ENCODE measurements at regions not wholly inside any gene's neighbourhood (a gene's known extent, or its start where the extent isn't known, plus 50 kb on each side); places are given as distances from the start of the nearest gene placed in this dataset.

- no peak overlapping the region for H4K91ac ChIP-seq (ENCODE audit: insufficient read length, low read depth, low read length)
- H2BK15ac ChIP-seq (ENCODE audit: low read depth, low read length), result no peak overlapping the region
- H3K9ac ChIP-seq (ENCODE audit: extremely low read depth, insufficient read length, low read length), result no peak overlapping the region
- no peak overlapping the region for H2AFZ ChIP-seq (ENCODE audit: low read length)
- peaks cover 0 to under 1% (median 0%) of the 10 kb centered on the region in 3 experiments; a peak in 1 of 7 replicates for H3K36me3 Mint-ChIP-seq (ENCODE audit: insufficient read depth in 1 of 3, low read depth in 3 of 3)
- H3K56ac ChIP-seq (ENCODE audit: insufficient read length, low read depth, low read length), result no peak overlapping the region
- no peak overlapping the region for H3K4me3 Mint-ChIP-seq
- peaks cover 33% of the 10 kb centered on the region for H3K27me3 Mint-ChIP-seq (ENCODE audit: low read depth)
- H3T11ph ChIP-seq (ENCODE audit: low read length), result no peak overlapping the region
- no peak overlapping the region for H4K5ac ChIP-seq (ENCODE audit: insufficient read length, low read depth, low read length)
- no peak overlapping the region for H2BK120ac ChIP-seq (ENCODE audit: low read depth, low read length, poor library complexity, severe bottlenecking)
- no peaks in the 10 kb centered on the region for H3K79me2 ChIP-seq (ENCODE audit: insufficient read depth, low read length)
- no peaks in the 10 kb centered on the region for H4K20me1 ChIP-seq (ENCODE audit: control insufficient read depth, insufficient read depth, insufficient read length)
- no peaks in the 10 kb centered on the region for H3K27me3 ChIP-seq (ENCODE audit: insufficient read depth, low read length)
- no peak overlapping the region for H3K23ac ChIP-seq (ENCODE audit: insufficient read length, low read depth, low read length)
- H3K23me2 ChIP-seq (ENCODE audit: insufficient read length, low read depth, low read length, poor library complexity, severe bottlenecking), result no peaks in the 10 kb centered on the region
- H3K14ac ChIP-seq (ENCODE audit: insufficient read depth, low read length), result no peak overlapping the region; the same call in 1 of the 2 replicates
- no peaks in the 10 kb centered on the region for H3K4me1 ChIP-seq (ENCODE audit: insufficient read depth, low read length)
- TF ChIP-seq CTCF (conservative IDR thresholded peaks at IDR 0.05), result no peak
- no peak overlapping the region for H3K4me2 ChIP-seq (ENCODE audit: insufficient read depth, insufficient read length, low read length)
- no peak for DNase-seq
- H2BK5ac ChIP-seq (ENCODE audit: insufficient read length, low read length), result no peak overlapping the region
- no CpG with 5 or more reads among the region's 6 CpGs for WGBS (ENCODE audit: extremely low coverage, insufficient read length, low lambda C conversion rate)
- H3K27ac ChIP-seq (ENCODE audit: insufficient read length, low read depth, low read length), result no peak overlapping the region
- H3K9me3 Mint-ChIP-seq, result no peaks in the 10 kb centered on the region; a peak in 1 of 5 replicates
- no peak overlapping the region for H4K8ac ChIP-seq (replicated peaks; ENCODE audit: insufficient read length, low read depth, low read length)
- no peak overlapping the region for H3K18ac ChIP-seq (ENCODE audit: insufficient read length, low read depth, low read length)
- peaks cover 19 to 28% of the 10 kb centered on the region in 2 experiments for H3K4me1 Mint-ChIP-seq
- no peak overlapping the region for H2AK5ac ChIP-seq (ENCODE audit: insufficient read length, low read length)
- H3K4ac ChIP-seq (ENCODE audit: low read depth, low read length), result no peak overlapping the region
- H3K27ac Mint-ChIP-seq, result peak overlapping the region in 1 of 3 experiments; percentile 73; a peak in 2 of 7 replicates
- no peaks in the 10 kb centered on the region for H3K79me1 ChIP-seq (ENCODE audit: insufficient read depth, low read depth, low read length, poor library complexity, severe bottlenecking)
- H2BK12ac ChIP-seq (ENCODE audit: insufficient read length, low read depth, low read length), result no peak overlapping the region
- H3K9me3 ChIP-seq (ENCODE audit: control insufficient read depth, low read depth, low read length), result no peaks in the 10 kb centered on the region
- H2BK20ac ChIP-seq (ENCODE audit: low read depth, low read length, poor library complexity, severe bottlenecking), result no peak overlapping the region
Observed at GRCh38 chr14:100668352-100668751, 58.3 kb upstream of the DLK1 start.

All from H9 (cell line).